ENCODE measurements at regions not wholly inside any gene's neighbourhood (a gene's known extent, or its start where the extent isn't known, plus 50 kb on each side); places are given as distances from the start of the nearest gene placed in this dataset.

- Histone ChIP-seq H3K27me3 (ENCODE audit: control insufficient read depth in 3 of 3, insufficient read depth in 3 of 3, low read length in 2 of 3) (no peaks in the 10 kb centered on the region), H3K9me3 (ENCODE audit: control insufficient read depth in 4 of 4, insufficient read depth in 3 of 4, low read length in 3 of 4) (no peaks in the 10 kb centered on the region), H3K27ac (ENCODE audit: low read depth in 1 of 2, low read length in 1 of 2) (no peak overlapping the region), H3K36me3 (ENCODE audit: control insufficient read depth in 4 of 4, insufficient read depth in 4 of 4, low read length in 4 of 4) (no peaks in the 10 kb centered on the region), H3K4me3 (no peak overlapping the region), H3K4me1 (ENCODE audit: control insufficient read depth in 5 of 5, insufficient read depth in 5 of 5, low read length in 5 of 5) (no peaks in the 10 kb centered on the region), H3K9ac (ENCODE audit: insufficient read depth in 1 of 2, low read length in 2 of 2) (no peak overlapping the region)
- TF ChIP-seq CTCF (IDR thresholded peaks at IDR 0.05; ENCODE audit: control extremely low read depth, extremely low read depth): no peak
- ATAC-seq (ENCODE audit: insufficient read depth, low FRiP score) (no peak), DNase-seq (no peak)
Measured at GRCh38 chr21:27680181-27680580, 713.3 kb upstream of the ADAMTS5 start.

GRCh38 chr21:27678511-27678910 is 711.6 kb upstream of the ADAMTS5 start:
- H3K36me3 ChIP-seq (ENCODE audit: control insufficient read depth in 4 of 4, insufficient read depth in 4 of 4, low read length in 4 of 4): no peaks in the 10 kb centered on the region
- H3K4me3 ChIP-seq: no peak overlapping the region
- H3K27ac ChIP-seq (ENCODE audit: low read depth in 1 of 2, low read length in 1 of 2): no peak overlapping the region
- no peaks in the 10 kb centered on the region for H3K9me3 ChIP-seq (ENCODE audit: control insufficient read depth in 4 of 4, insufficient read depth in 3 of 4, low read length in 3 of 4)
- no peaks in the 10 kb centered on the region for H3K4me1 ChIP-seq (ENCODE audit: control insufficient read depth in 5 of 5, insufficient read depth in 5 of 5, low read length in 5 of 5)
- DNase-seq (no peak), ATAC-seq (ENCODE audit: insufficient read depth, low FRiP score) (no peak)
- H3K9ac ChIP-seq (ENCODE audit: insufficient read depth in 1 of 2, low read length in 2 of 2): no peak overlapping the region
- WGBS, 2 donors: 79 to 81% methylated on average over 2 of the region's 2 CpGs
- no peaks in the 10 kb centered on the region for H3K27me3 ChIP-seq (ENCODE audit: control insufficient read depth in 3 of 3, insufficient read depth in 3 of 3, low read length in 2 of 3)
- no peak for TF ChIP-seq CTCF (IDR thresholded peaks at IDR 0.05; ENCODE audit: control extremely low read depth, extremely low read depth)

- Histone ChIP-seq H3K9me3 (ENCODE audit: control insufficient read depth in 4 of 4, insufficient read depth in 3 of 4, low read length in 3 of 4) (no peaks in the 10 kb centered on the region), H3K27me3 (ENCODE audit: control insufficient read depth in 3 of 3, insufficient read depth in 3 of 3, low read length in 2 of 3) (no peaks in the 10 kb centered on the region), H3K27ac (ENCODE audit: low read depth in 1 of 2, low read length in 1 of 2) (no peak overlapping the region), H3K9ac (ENCODE audit: insufficient read depth in 1 of 2, low read length in 2 of 2) (no peak overlapping the region), H3K4me1 (ENCODE audit: control insufficient read depth in 5 of 5, insufficient read depth in 5 of 5, low read length in 5 of 5) (no peaks in the 10 kb centered on the region), H3K4me3 (no peak overlapping the region), H3K36me3 (ENCODE audit: control insufficient read depth in 4 of 4, insufficient read depth in 4 of 4, low read length in 4 of 4) (no peaks in the 10 kb centered on the region)
- DNase-seq (no peak), ATAC-seq (ENCODE audit: insufficient read depth, low FRiP score) (no peak)
- WGBS, 2 donors: 13 to 45% methylated on average over 2 of the region's 2 CpGs
- TF ChIP-seq CTCF (IDR thresholded peaks at IDR 0.05; ENCODE audit: control extremely low read depth, extremely low read depth): no peak
Measured at GRCh38 chr21:27677546-27677945, 710.7 kb upstream of the ADAMTS5 start.

GRCh38 chr21:27675306-27675705 is 708.4 kb upstream of the ADAMTS5 start:
- no peaks in the 10 kb centered on the region for H3K9me3 ChIP-seq (ENCODE audit: control insufficient read depth in 4 of 4, insufficient read depth in 3 of 4, low read length in 3 of 4)
- H3K27ac ChIP-seq (ENCODE audit: low read depth in 1 of 2, low read length in 1 of 2): no peak overlapping the region
- no peaks in the 10 kb centered on the region for H3K27me3 ChIP-seq (ENCODE audit: control insufficient read depth in 3 of 3, insufficient read depth in 3 of 3, low read length in 2 of 3)
- DNase-seq (no peak), ATAC-seq (ENCODE audit: insufficient read depth, low FRiP score) (no peak)
- no peaks in the 10 kb centered on the region for H3K4me1 ChIP-seq (ENCODE audit: control insufficient read depth in 5 of 5, insufficient read depth in 5 of 5, low read length in 5 of 5)
- 91 to 97% methylated on average over 4 of the region's 4 CpGs for WGBS, 2 donors
- H3K9ac ChIP-seq (ENCODE audit: insufficient read depth in 1 of 2, low read length in 2 of 2): no peak overlapping the region
- H3K36me3 ChIP-seq (ENCODE audit: control insufficient read depth in 4 of 4, insufficient read depth in 4 of 4, low read length in 4 of 4): no peaks in the 10 kb centered on the region
- TF ChIP-seq CTCF (IDR thresholded peaks at IDR 0.05; ENCODE audit: control extremely low read depth, extremely low read depth): no peak
- no peak overlapping the region for H3K4me3 ChIP-seq

Measured in lung (tissue), 11 donors.